BJ (cell line): ENCODE measurements at regions not wholly inside any gene's neighbourhood (a gene's known extent, or its start where the extent isn't known, plus 50 kb on each side); places are given as distances from the start of the nearest gene placed in this dataset.

Source experiments
- CTCF ChIA-PET: fragments of 350-600 bp; formaldehyde crosslinking; extraction: SDS; loops from one replicate; lab custom pipeline; 2021; ENCODE audit warnings: antibody characterized with exemption, inconsistent platforms; lab: Yijun Ruan, JAX
- POLR2A ChIA-PET: fragments of 300-600 bp; sonication (Branson Sonifier 250); formaldehyde crosslinking; extraction: SDS; loops from one replicate; lab custom pipeline; 2021; ENCODE audit warnings: antibody characterized with exemption; lab: Charles Lee
- DNase-seq: peaks from one replicate; pipeline ENCODE4 v3.0.0-alpha.2; 2011; ENCODE audit warnings: low read depth
- H3K27me3 ChIP-seq: 2 replicates; pipeline ENCODE4 v1.6.0; 2011; ENCODE audit warnings: low read length; ENCODE audit not compliant: control insufficient read depth, insufficient read depth
- H3K36me3 ChIP-seq: 2 replicates; pipeline ENCODE4 v1.5.1; 2011; ENCODE audit warnings: low read length; ENCODE audit not compliant: control insufficient read depth, insufficient read depth
- H3K4me3 ChIP-seq: 2 replicates; pipeline ENCODE4 v1.5.1; 2011; ENCODE audit warnings: low read depth, mild to moderate bottlenecking, control low read depth, low read length
- TF ChIP-seq, protein P1 (sequence below): IDR thresholded peaks from 2 replicates; pipeline ENCODE4 v1.5.1; 2011; ENCODE audit warnings: low read depth, mild to moderate bottlenecking, control low read depth, inconsistent platforms, low read length, moderate library complexity; ENCODE audit not compliant: insufficient read depth

DNA sequence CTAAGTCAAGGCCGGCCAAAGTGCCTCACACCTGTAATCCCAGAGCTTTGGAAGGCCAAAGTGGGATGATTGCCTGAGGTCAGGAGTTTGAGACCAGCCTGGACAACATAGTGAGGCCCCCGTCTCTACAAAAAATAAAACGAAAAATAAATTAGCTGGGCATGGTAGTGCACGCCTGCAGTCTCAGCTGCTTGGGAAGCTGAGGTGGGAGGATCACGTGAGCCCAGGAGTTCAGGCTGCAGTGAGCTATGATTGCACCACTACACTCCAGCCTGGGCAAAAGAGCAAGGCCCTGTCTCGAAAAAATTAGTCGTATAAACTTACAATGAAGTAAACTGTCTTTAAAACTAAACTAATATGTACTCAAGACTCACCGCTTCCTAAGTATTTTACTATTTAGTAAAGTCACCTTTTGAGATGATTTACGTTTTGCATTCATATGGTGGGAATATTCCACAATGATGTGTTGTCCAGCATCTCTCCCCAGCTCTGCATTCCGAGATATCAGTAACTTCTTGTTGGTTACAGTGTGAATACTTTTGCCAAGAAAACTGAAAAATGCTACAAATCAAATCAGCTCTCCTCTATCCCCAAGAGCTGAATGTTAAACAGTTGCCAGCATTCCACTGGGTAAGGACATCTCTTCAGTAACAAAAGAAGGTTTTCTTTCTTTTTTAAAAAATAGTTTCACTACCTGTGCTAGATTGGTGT lies 84.9 kb upstream of the C21orf91 start:
- no peak overlapping the region for H3K4me3 ChIP-seq
- no peak for DNase-seq
- H3K27me3 ChIP-seq = no peaks in the 10 kb centered on the region
- TF ChIP-seq, protein P1, sequence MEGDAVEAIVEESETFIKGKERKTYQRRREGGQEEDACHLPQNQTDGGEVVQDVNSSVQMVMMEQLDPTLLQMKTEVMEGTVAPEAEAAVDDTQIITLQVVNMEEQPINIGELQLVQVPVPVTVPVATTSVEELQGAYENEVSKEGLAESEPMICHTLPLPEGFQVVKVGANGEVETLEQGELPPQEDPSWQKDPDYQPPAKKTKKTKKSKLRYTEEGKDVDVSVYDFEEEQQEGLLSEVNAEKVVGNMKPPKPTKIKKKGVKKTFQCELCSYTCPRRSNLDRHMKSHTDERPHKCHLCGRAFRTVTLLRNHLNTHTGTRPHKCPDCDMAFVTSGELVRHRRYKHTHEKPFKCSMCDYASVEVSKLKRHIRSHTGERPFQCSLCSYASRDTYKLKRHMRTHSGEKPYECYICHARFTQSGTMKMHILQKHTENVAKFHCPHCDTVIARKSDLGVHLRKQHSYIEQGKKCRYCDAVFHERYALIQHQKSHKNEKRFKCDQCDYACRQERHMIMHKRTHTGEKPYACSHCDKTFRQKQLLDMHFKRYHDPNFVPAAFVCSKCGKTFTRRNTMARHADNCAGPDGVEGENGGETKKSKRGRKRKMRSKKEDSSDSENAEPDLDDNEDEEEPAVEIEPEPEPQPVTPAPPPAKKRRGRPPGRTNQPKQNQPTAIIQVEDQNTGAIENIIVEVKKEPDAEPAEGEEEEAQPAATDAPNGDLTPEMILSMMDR = no peak
- H3K36me3 ChIP-seq = no peaks in the 10 kb centered on the region
- POLR2A ChIA-PET = no interaction called here
- CTCF ChIA-PET = interaction anchor here (0.6 to 3.3 kb wide), 9 partner anchors 18 to 240 kb away, joined by 3 to 28 read pairs (median 3); no protein-coding TSS in a partner anchor

GRCh38 chr21:17903029-17903806 lies 84.1 kb upstream of the C21orf91 start:
- no peaks in the 10 kb centered on the region for H3K27me3 ChIP-seq
- no peak for DNase-seq
- POLR2A ChIA-PET = no interaction called here
- CTCF ChIA-PET = interaction anchor here (0.6 to 3.3 kb wide), 8 partner anchors 17 to 239 kb away, joined by 3 to 28 read pairs (median 4); no protein-coding TSS in a partner anchor
- no peak overlapping the region for H3K4me3 ChIP-seq
- TF ChIP-seq, protein P1 = no peak
- no peaks in the 10 kb centered on the region for H3K36me3 ChIP-seq

DNA sequence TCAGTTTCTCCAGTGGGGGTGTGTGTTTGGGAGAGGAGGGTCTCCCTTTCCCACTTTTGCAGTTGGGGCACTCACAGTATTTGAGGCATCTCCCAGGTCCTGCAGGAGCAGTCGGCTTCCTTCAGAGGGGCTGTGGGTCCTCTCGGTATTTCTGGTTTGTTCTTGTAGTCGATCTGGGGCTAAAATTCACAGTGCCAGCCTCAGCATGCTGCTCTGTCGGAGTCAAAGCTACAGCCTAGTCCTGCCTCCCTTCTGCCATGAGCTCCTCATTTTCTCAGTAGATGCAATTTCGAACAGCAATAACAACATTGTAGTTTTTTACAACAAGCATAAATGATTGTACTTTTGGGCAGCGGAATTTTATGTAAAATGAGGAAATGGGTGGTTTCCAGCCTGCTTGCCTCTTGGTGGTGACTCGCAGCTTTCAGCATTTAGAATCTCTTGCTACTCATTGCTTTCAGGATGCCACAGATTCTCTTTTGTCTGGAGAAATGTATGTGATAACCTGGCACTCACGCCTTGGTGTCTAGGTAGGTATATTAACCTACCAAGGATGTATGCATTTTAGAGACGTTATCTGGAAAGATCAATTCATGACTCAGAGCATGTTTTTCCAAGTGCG lies 82.4 kb upstream of the C21orf91 start:
- DNase-seq = no peak
- Histone ChIP-seq H3K36me3 (no peaks in the 10 kb centered on the region), H3K27me3 (no peaks in the 10 kb centered on the region), H3K4me3 (no peak overlapping the region)
- ChIA-PET POLR2A (no interaction called here), CTCF (interaction anchor here (0.8 to 2.0 kb wide), 6 partner anchors 9 to 229 kb away, joined by 3 to 7 read pairs (median 4); no protein-coding TSS in a partner anchor)
- TF ChIP-seq, protein P1 = no peak

- Histone ChIP-seq H3K36me3 (no peaks in the 10 kb centered on the region), H3K27me3 (no peaks in the 10 kb centered on the region), H3K4me3 (no peak overlapping the region)
- POLR2A ChIA-PET = no interaction called here
- TF ChIP-seq, protein P1 = no peak
- no peak for DNase-seq
- CTCF ChIA-PET = interaction anchor here (0.7 to 2.0 kb wide), 7 partner anchors 8 to 228 kb away, joined by 3 to 7 read pairs (median 4); no protein-coding TSS in a partner anchor
Measured at GRCh38 chr21:17900990-17901385, 81.8 kb upstream of the C21orf91 start.
